ENCODE measurements at regions not wholly inside any gene's neighbourhood (a gene's known extent, or its start where the extent isn't known, plus 50 kb on each side); places are given as distances from the start of the nearest gene placed in this dataset.

GRCh38 chr1:62964141-62964540 lies 180.2 kb downstream of the ATG4C start:
- no peaks in the 10 kb centered on the region for H3K4me1 ChIP-seq (ENCODE audit: insufficient read depth, low read length, poor library complexity, severe bottlenecking)
- no peak overlapping the region for H3K27ac ChIP-seq (ENCODE audit: low read depth, low read length, poor library complexity, severe bottlenecking)
- H3K36me3 ChIP-seq (ENCODE audit: insufficient read depth, low read length): no peaks in the 10 kb centered on the region
- H3K79me2 ChIP-seq (ENCODE audit: insufficient read depth, low read depth, low read length): no peaks in the 10 kb centered on the region
- H3K4me2 ChIP-seq (ENCODE audit: low read length): no peak overlapping the region
- no peak for DNase-seq (ENCODE audit: low spot score)
- BruUV-seq (replicated peaks): no TSS peak
- intact Hi-C loops (cut with micrococcal nuclease; ENCODE audit: unreplicated experiment): no loop called here
- H3K9me2 ChIP-seq (ENCODE audit: insufficient read depth, low read length): no peaks in the 10 kb centered on the region
- H3K9me3 ChIP-seq (ENCODE audit: low read length): no peaks in the 10 kb centered on the region
- no peaks in the 10 kb centered on the region for H4K20me1 ChIP-seq (ENCODE audit: insufficient read depth, low read length)
- ChIA-PET POLR2A (interaction anchor here (1.1 kb wide), 1 partner anchor 17 kb away, joined by 4 read pairs; no protein-coding TSS in a partner anchor), CTCF (ENCODE audit: unreplicated experiment) (no interaction called here)
- TF ChIP-seq EZH2phosphoT487 (IDR thresholded peaks at IDR 0.05; ENCODE audit: borderline replicate concordance, low read depth, low read length): no peak
- TF ChIP-seq CTCF (conservative IDR thresholded peaks at IDR 0.05; ENCODE audit: low read length): no peak
- H3K4me3 ChIP-seq (ENCODE audit: low read depth, low read length, poor library complexity, severe bottlenecking): no peak overlapping the region
- H2AFZ ChIP-seq (ENCODE audit: low read length): no peak overlapping the region

GRCh38 chr1:62967031-62967430 lies 183.1 kb downstream of the ATG4C start:
- no peaks in the 10 kb centered on the region for H4K20me1 ChIP-seq (ENCODE audit: insufficient read depth, low read length)
- H3K4me3 ChIP-seq (ENCODE audit: low read depth, low read length, poor library complexity, severe bottlenecking): no peak overlapping the region
- H3K4me2 ChIP-seq (ENCODE audit: low read length): no peak overlapping the region
- TF ChIP-seq CTCF (conservative IDR thresholded peaks at IDR 0.05; ENCODE audit: low read length): no peak
- TF ChIP-seq EZH2phosphoT487 (IDR thresholded peaks at IDR 0.05; ENCODE audit: borderline replicate concordance, low read depth, low read length): no peak
- no peak overlapping the region for H3K27ac ChIP-seq (ENCODE audit: low read depth, low read length, poor library complexity, severe bottlenecking)
- no peaks in the 10 kb centered on the region for H3K36me3 ChIP-seq (ENCODE audit: insufficient read depth, low read length)
- intact Hi-C loops (cut with micrococcal nuclease; ENCODE audit: unreplicated experiment): no loop called here
- no peaks in the 10 kb centered on the region for H3K9me2 ChIP-seq (ENCODE audit: insufficient read depth, low read length)
- no peak for DNase-seq (ENCODE audit: low spot score)
- H2AFZ ChIP-seq (ENCODE audit: low read length): no peak overlapping the region
- no peaks in the 10 kb centered on the region for H3K4me1 ChIP-seq (ENCODE audit: insufficient read depth, low read length, poor library complexity, severe bottlenecking)
- no peaks in the 10 kb centered on the region for H3K9me3 ChIP-seq (ENCODE audit: low read length)
- no TSS peak for BruUV-seq (replicated peaks)
- H3K79me2 ChIP-seq (ENCODE audit: insufficient read depth, low read depth, low read length): no peaks in the 10 kb centered on the region
- ChIA-PET POLR2A (no interaction called here), CTCF (ENCODE audit: unreplicated experiment) (no interaction called here)

- no peak overlapping the region for H3K4me2 ChIP-seq (ENCODE audit: low read length)
- no TSS peak for BruUV-seq (replicated peaks)
- intact Hi-C loops (cut with micrococcal nuclease; ENCODE audit: unreplicated experiment): no loop called here
- no peak overlapping the region for H2AFZ ChIP-seq (ENCODE audit: low read length)
- H3K79me2 ChIP-seq (ENCODE audit: insufficient read depth, low read depth, low read length): no peaks in the 10 kb centered on the region
- H3K9me3 ChIP-seq (ENCODE audit: low read length): no peaks in the 10 kb centered on the region
- H3K4me1 ChIP-seq (ENCODE audit: insufficient read depth, low read length, poor library complexity, severe bottlenecking): no peaks in the 10 kb centered on the region
- H3K36me3 ChIP-seq (ENCODE audit: insufficient read depth, low read length): no peaks in the 10 kb centered on the region
- H4K20me1 ChIP-seq (ENCODE audit: insufficient read depth, low read length): no peaks in the 10 kb centered on the region
- no peak overlapping the region for H3K4me3 ChIP-seq (ENCODE audit: low read depth, low read length, poor library complexity, severe bottlenecking)
- H3K9me2 ChIP-seq (ENCODE audit: insufficient read depth, low read length): no peaks in the 10 kb centered on the region
- no peak overlapping the region for H3K27ac ChIP-seq (ENCODE audit: low read depth, low read length, poor library complexity, severe bottlenecking)
- TF ChIP-seq EZH2phosphoT487 (IDR thresholded peaks at IDR 0.05; ENCODE audit: borderline replicate concordance, low read depth, low read length): no peak
- no peak for TF ChIP-seq CTCF (conservative IDR thresholded peaks at IDR 0.05; ENCODE audit: low read length)
- ChIA-PET CTCF (ENCODE audit: unreplicated experiment) (no interaction called here), POLR2A (interaction anchor here (1.0 to 1.6 kb wide), 2 partner anchors 11 to 75 kb away, joined by 3 to 4 read pairs; no protein-coding TSS in a partner anchor)
- DNase-seq (ENCODE audit: low spot score): no peak
Measured at GRCh38 chr1:62977366-62977765, 193.4 kb downstream of the ATG4C start.

Data from OCI-LY7 (cell line).